MM.1S (cell line): ENCODE measurements at regions not wholly inside any gene's neighbourhood (a gene's known extent, or its start where the extent isn't known, plus 50 kb on each side); places are given as distances from the start of the nearest gene placed in this dataset.

ENCODE experiments used
- CTCF ChIP-seq: fragments of 300-600 bp; sonication (generic); IDR thresholded peaks from 2 replicates; pipeline ENCODE4 v1.5.1; 2016; ENCODE audit warnings: antibody characterized with exemption, low read length, mixed read lengths
- EZH2 ChIP-seq: fragments of 300-600 bp; sonication (generic); optimal IDR thresholded peaks from 2 replicates; pipeline ENCODE3; 2017; ENCODE audit warnings: low read depth, mild to moderate bottlenecking, antibody characterized with exemption, low read length, mixed read lengths

GRCh38 chr4:38373375-38373774 lies 290.6 kb upstream of the KLF3 start:
- no peak for TF ChIP-seq CTCF
- TF ChIP-seq EZH2: no peak
